Stimulated activated naive CD4-positive, alpha-beta T cell treated with Interleukin-2 at 50 U/mL for 16 hours (primary cell): ENCODE measurements at regions not wholly inside any gene's neighbourhood (a gene's known extent, or its start where the extent isn't known, plus 50 kb on each side); places are given as distances from the start of the nearest gene placed in this dataset.

Experiments
- DNase-seq: peaks from one replicate; lab custom pipeline; 2025; lab: John Stamatoyannopoulos, UW

- no peak for DNase-seq
Measured at GRCh38 chr7:25515633-25516275, 287.5 kb upstream of the NPVF start.

DNA sequence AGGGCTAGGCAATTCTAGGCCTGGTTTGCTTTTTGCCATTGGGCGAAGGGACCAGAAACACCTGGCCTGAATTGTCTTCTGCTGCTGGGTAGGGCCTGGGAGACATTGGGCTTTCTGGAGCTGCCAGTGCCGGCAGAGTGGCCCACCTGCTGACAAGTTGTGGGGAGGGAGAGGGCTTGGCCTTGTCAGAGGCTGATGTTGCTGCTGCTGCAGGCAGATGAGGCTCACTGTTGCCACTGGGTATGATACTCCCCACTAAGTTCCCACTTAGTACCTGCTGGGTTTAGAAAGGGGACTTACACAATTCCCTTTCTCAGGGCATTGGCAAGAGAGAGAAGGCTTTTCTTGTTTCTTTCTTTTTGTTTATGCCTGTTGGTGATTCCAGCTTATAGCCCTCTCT is 289.6 kb upstream of the NPVF start:
- no peak for DNase-seq

DNA sequence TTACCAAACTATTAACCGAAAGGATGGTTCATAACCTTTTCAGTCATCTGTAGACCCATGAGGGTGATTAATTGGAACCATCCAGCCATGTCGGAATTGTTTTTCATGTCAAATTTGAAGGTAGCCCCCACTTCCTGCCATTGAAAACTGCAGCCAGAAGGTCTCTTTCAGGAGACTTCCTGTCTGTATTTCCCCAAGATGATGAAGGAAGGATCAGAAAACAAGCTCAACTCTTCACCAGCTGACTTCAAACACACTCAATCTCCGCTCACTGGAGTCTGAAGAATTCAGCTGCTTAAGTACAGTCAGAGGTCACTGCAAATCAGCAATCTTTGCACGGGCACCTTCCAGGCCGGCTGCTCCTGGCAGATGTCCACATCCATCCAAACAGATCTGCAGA is 291.7 kb upstream of the NPVF start:
- DNase-seq = no peak

DNA sequence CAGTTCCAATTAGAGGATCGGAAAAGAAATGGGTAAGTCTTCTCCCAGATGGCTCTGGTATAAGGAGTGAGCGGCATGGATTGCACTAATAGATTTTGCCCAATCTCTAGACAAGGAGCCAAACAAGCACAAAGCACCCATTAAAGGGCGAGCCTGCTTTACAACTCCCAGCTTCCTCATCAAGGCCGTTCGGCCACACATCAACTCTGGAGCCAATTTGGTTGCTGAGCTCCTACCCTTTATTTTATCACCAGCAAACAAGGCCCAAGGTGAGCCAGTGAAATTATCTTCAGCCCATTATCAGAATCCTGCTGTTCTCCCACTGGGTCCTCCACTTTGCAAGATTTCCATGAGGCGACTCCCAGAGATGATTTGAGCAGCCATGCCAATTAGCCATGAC is 292.2 kb upstream of the NPVF start:
- no peak for DNase-seq

GRCh38 chr7:25521236-25521635 is 292.9 kb upstream of the NPVF start:
- DNase-seq = no peak

DNA sequence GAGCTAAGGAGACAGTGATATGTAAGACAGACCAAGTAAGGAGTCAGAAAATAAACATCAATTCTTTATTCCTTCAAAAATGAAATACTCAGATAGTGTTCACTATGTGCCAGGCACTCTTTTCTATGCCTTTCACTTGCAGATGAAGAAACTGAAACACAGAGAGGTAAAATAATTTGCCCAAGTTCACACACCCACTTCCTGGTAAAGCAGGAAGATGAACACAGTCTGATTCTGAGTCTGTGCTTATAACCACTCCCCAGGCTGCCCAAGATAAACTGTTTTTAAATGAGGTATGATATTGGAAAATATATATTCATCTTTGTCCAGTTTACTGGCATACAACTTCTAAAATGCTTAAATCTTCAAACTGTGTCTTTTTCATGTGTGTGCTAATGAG is 294.4 kb upstream of the NPVF start:
- no peak for DNase-seq

- DNase-seq = no peak
Measured at GRCh38 chr7:25527665-25528170, 299.4 kb upstream of the NPVF start.

DNA sequence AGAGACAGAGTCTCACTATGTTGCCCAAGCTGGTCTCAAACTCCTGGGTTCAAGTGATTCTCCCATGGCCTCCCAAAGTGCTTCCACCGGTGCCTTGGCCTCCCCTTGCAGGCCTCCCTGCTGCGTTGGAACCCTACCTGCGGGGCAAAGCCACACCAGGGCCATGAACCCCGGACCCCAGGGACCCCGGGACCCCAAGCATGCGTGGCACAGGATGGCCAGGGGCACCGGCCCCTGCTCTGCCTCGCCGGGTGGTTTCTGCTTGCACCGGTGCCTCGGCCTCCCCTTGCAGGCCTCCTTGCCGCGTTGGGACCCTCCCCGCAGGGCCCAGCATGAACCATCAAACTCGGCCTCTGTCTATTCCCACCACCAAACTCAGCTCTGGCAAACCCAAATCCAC is 301.0 kb upstream of the NPVF start:
- DNase-seq = no peak

- DNase-seq = no peak
Measured at GRCh38 chr7:25536851-25537250, 308.6 kb upstream of the NPVF start.

GRCh38 chr7:25537662-25538375 is 309.5 kb upstream of the NPVF start:
- DNase-seq = no peak

GRCh38 chr7:25541094-25541821 is 313.0 kb upstream of the NPVF start:
- DNase-seq = no peak

- no peak for DNase-seq
Measured at GRCh38 chr7:25541877-25542276, 313.6 kb upstream of the NPVF start.

DNA sequence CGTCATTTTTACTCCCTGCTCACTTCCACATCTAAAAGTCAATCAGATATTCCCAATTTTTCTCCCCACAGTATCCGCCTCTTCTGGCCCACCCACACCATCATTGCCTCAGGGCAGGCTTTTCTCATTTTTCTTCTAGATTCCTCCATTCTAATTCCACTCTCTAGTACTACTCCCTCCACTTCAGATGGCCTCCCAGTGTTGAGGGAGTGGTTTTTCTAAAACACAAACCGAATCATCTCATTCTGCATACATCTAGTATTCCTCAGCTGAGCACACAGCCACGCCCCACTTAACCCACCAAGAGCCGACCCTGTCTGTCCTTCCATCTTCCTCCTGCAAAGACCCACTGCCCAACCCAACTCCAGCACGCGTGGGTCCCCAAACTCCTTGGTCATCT is 314.9 kb upstream of the NPVF start:
- DNase-seq = no peak

- DNase-seq = no peak
Measured at GRCh38 chr7:25543798-25544197, 315.5 kb upstream of the NPVF start.

- no peak for DNase-seq
Measured at GRCh38 chr7:25544254-25544653, 316.0 kb upstream of the NPVF start.

- DNase-seq = no peak
Measured at GRCh38 chr7:25545124-25546008, 317.1 kb upstream of the NPVF start.

DNA sequence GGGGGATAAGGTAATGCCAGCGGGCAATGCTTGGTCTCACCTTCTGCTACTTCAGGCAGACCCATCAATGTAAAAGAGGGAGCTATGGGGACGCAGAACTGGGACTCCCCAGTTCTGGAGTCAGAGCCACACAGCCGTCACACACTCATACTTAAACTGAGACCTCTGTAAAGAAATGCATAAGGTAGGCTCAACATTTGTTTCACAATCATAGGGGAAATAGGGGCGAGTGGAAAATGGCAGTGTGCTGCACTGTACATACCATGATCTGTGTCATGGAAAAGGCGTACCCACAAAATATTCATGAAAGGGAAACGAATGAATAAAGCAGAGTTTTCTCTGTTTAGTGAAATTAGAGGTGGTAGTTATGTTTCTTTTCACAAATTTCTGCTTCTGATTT is 318.0 kb upstream of the NPVF start:
- DNase-seq = no peak

GRCh38 chr7:25549271-25549921 is 321.1 kb upstream of the NPVF start:
- DNase-seq = no peak

- no peak for DNase-seq
Measured at GRCh38 chr7:25550149-25550548, 321.9 kb upstream of the NPVF start.

- DNase-seq = no peak
Measured at GRCh38 chr7:25552998-25553397, 324.7 kb upstream of the NPVF start.

- DNase-seq = no peak
Measured at GRCh38 chr7:25553580-25554291, 325.4 kb upstream of the NPVF start.
